GM23248 (cell line): ENCODE measurements at regions not wholly inside any gene's neighbourhood (a gene's known extent, or its start where the extent isn't known, plus 50 kb on each side); places are given as distances from the start of the nearest gene placed in this dataset.

ENCODE experiments used
- DNase-seq: peaks from one replicate; pipeline ENCODE4 v3.0.0-alpha.2; 2015
- H2AFZ ChIP-seq: fragments of 200-600 bp; sonication (generic); 2 replicates; pipeline ENCODE4 v1.6.1; 2016; ENCODE audit warnings: antibody characterized with exemption
- H3F3A ChIP-seq: fragments of 200-600 bp; sonication (generic); 2 replicates; pipeline ENCODE4 v1.6.1; 2016; ENCODE audit warnings: mild to moderate bottlenecking, antibody characterized with exemption, mixed run types; ENCODE audit not compliant: insufficient read depth
- H3K27ac ChIP-seq: fragments of 200-600 bp; sonication (generic); 2 replicates; pipeline ENCODE4 v1.5.1; 2016; ENCODE audit warnings: mild to moderate bottlenecking
- H3K27me3 ChIP-seq: fragments of 200-600 bp; sonication (generic); replicated peaks from 2 replicates; pipeline ENCODE4 v1.6.1; 2016; ENCODE audit warnings: mild to moderate bottlenecking; ENCODE audit not compliant: insufficient read depth
- H3K36me3 ChIP-seq: fragments of 200-600 bp; sonication (generic); 2 replicates; pipeline ENCODE4 v1.6.1; 2016; ENCODE audit warnings: low read depth, mild to moderate bottlenecking
- H3K4me1 ChIP-seq: fragments of 200-600 bp; sonication (generic); 2 replicates; pipeline ENCODE4 v1.6.1; 2016; ENCODE audit warnings: mild to moderate bottlenecking; ENCODE audit not compliant: insufficient read depth
- H3K4me2 ChIP-seq: fragments of 200-600 bp; sonication (generic); one replicate; pipeline ENCODE4 v1.6.1; 2016; ENCODE audit warnings: mild to moderate bottlenecking; ENCODE audit not compliant: unreplicated experiment
- H3K4me3 ChIP-seq: fragments of 200-600 bp; sonication (generic); 2 replicates; pipeline ENCODE4 v1.5.1; 2016; ENCODE audit warnings: mild to moderate bottlenecking
- H3K79me2 ChIP-seq: fragments of 200-600 bp; sonication (generic); 2 replicates; pipeline ENCODE4 v1.6.1; 2016; ENCODE audit warnings: mild to moderate bottlenecking; ENCODE audit not compliant: insufficient read depth
- H3K9ac ChIP-seq: fragments of 200-600 bp; sonication (generic); 2 replicates; pipeline ENCODE4 v1.6.1; 2016; ENCODE audit warnings: mild to moderate bottlenecking
- H3K9me2 ChIP-seq: fragments of 200-600 bp; sonication (generic); 2 replicates; pipeline ENCODE4 v1.6.1; 2016; ENCODE audit warnings: mixed run types, mild to moderate bottlenecking, moderate library complexity; ENCODE audit not compliant: insufficient read depth
- H3K9me3 ChIP-seq: fragments of 200-600 bp; sonication (generic); one replicate; pipeline ENCODE4 v1.6.1; 2017; ENCODE audit warnings: low read depth
- H4K20me1 ChIP-seq: fragments of 200-600 bp; sonication (generic); 2 replicates; pipeline ENCODE4 v1.6.0; 2016; ENCODE audit not compliant: insufficient read depth
- EZH2 ChIP-seq: fragments of 200-600 bp; sonication (generic); IDR thresholded peaks from 2 replicates; pipeline ENCODE4 v1.6.1; 2018; ENCODE audit warnings: antibody characterized with exemption, mild to moderate bottlenecking; ENCODE audit not compliant: insufficient read depth, poor library complexity, severe bottlenecking
- EZH2phosphoT487 ChIP-seq: fragments of 200-600 bp; sonication (generic); IDR thresholded peaks from 2 replicates; pipeline ENCODE4 v1.6.1; 2018; ENCODE audit warnings: antibody characterized with exemption, moderate library complexity, mild to moderate bottlenecking, low read depth; ENCODE audit not compliant: insufficient read depth
- WGBS, 2 experiments: methylation state at CpG; one replicate each; pipeline ENCODE4 v1.1.6; 2015 to 2017; ENCODE audit warnings: low lambda C conversion rate in 2 of 2, low coverage in 1 of 2; ENCODE audit errors: missing lambda C conversion rate in 2 of 2; 5-methylcytosine and 5-hydroxymethylcytosine counted together
- in situ Hi-C: fragments of 300-500 bp; cut with MboI; formaldehyde crosslinking; loops from 2 replicates; pipeline ENCODE4 v1.15.0; 2020

- H3K79me2 ChIP-seq = no peaks in the 10 kb centered on the region
- no peaks in the 10 kb centered on the region for H3K4me1 ChIP-seq
- H3K36me3 ChIP-seq = no peaks in the 10 kb centered on the region
- no peak overlapping the region for H3K4me3 ChIP-seq
- no peak overlapping the region for H3K9ac ChIP-seq
- H3K4me2 ChIP-seq = no peak overlapping the region
- TF ChIP-seq EZH2 = no peak
- TF ChIP-seq EZH2phosphoT487 = no peak
- no peaks in the 10 kb centered on the region for H3K9me2 ChIP-seq
- DNase-seq = no peak
- no peaks in the 10 kb centered on the region for H4K20me1 ChIP-seq
- in situ Hi-C loops = no loop called here
- no peaks in the 10 kb centered on the region for H3K9me3 ChIP-seq
- no peak overlapping the region for H2AFZ ChIP-seq
- WGBS, 2 experiments = 6 to 9% methylated on average over 1 of the region's 1 CpG
- no peak overlapping the region for H3K27ac ChIP-seq
- H3F3A ChIP-seq = no peaks in the 10 kb centered on the region
- H3K27me3 ChIP-seq = no peaks in the 10 kb centered on the region
Measured at GRCh38 chr14:66395300-66395699, 90.9 kb upstream of the CCDC196 start.

- H3K27me3 ChIP-seq = no peaks in the 10 kb centered on the region
- 34 to 49% methylated on average over 4 of the region's 4 CpGs for WGBS, 2 experiments
- no peaks in the 10 kb centered on the region for H3K4me1 ChIP-seq
- H3K36me3 ChIP-seq = no peaks in the 10 kb centered on the region
- H3K79me2 ChIP-seq = no peaks in the 10 kb centered on the region
- H3K4me3 ChIP-seq = no peak overlapping the region
- H3K9ac ChIP-seq = no peak overlapping the region
- H3F3A ChIP-seq = no peaks in the 10 kb centered on the region
- H2AFZ ChIP-seq = no peak overlapping the region
- H3K4me2 ChIP-seq = no peak overlapping the region
- TF ChIP-seq EZH2 (no peak), EZH2phosphoT487 (no peak)
- H4K20me1 ChIP-seq = no peaks in the 10 kb centered on the region
- no peak for DNase-seq
- H3K9me3 ChIP-seq = no peaks in the 10 kb centered on the region
- in situ Hi-C loops = no loop called here
- H3K9me2 ChIP-seq = no peaks in the 10 kb centered on the region
- no peak overlapping the region for H3K27ac ChIP-seq
Measured at GRCh38 chr14:66396164-66396563, 90.0 kb upstream of the CCDC196 start.

GRCh38 chr14:66398437-66398836, 87.7 kb upstream of the CCDC196 start:
- Histone ChIP-seq H2AFZ (no peak overlapping the region), H3K27me3 (no peaks in the 10 kb centered on the region), H3K4me2 (no peak overlapping the region), H3K4me1 (no peaks in the 10 kb centered on the region), H3K9me2 (no peaks in the 10 kb centered on the region), H3K4me3 (no peak overlapping the region), H4K20me1 (no peaks in the 10 kb centered on the region), H3F3A (no peaks in the 10 kb centered on the region), H3K9me3 (no peaks in the 10 kb centered on the region), H3K79me2 (no peaks in the 10 kb centered on the region), H3K9ac (no peak overlapping the region), H3K36me3 (no peaks in the 10 kb centered on the region), H3K27ac (no peak overlapping the region)
- WGBS, 2 experiments = 0 to 3% methylated on average over 1 of the region's 1 CpG
- no peak for DNase-seq
- no peak for TF ChIP-seq EZH2phosphoT487
- no peak for TF ChIP-seq EZH2
- in situ Hi-C loops = no loop called here

GRCh38 chr14:66401449-66402095, 84.6 kb upstream of the CCDC196 start:
- peak; percentile 14 for DNase-seq
- Histone ChIP-seq H3K4me2 (no peak overlapping the region), H3K36me3 (no peaks in the 10 kb centered on the region), H3K4me1 (no peaks in the 10 kb centered on the region), H2AFZ (no peak overlapping the region), H3K9me2 (no peaks in the 10 kb centered on the region), H3K79me2 (no peaks in the 10 kb centered on the region), H3F3A (no peaks in the 10 kb centered on the region), H3K27me3 (no peaks in the 10 kb centered on the region), H4K20me1 (no peaks in the 10 kb centered on the region), H3K9ac (no peak overlapping the region), H3K27ac (no peak overlapping the region), H3K4me3 (no peak overlapping the region), H3K9me3 (no peaks in the 10 kb centered on the region)
- WGBS, 2 experiments = 23 to 24% methylated on average over 1 of the region's 1 CpG
- in situ Hi-C loops = no loop called here
- TF ChIP-seq EZH2 (no peak), EZH2phosphoT487 (no peak)

GRCh38 chr14:66403183-66403582, 83.0 kb upstream of the CCDC196 start:
- 1 to 3% methylated on average over 5 of the region's 5 CpGs for WGBS, 2 experiments
- Histone ChIP-seq H3K9ac (no peak overlapping the region), H3K4me3 (no peak overlapping the region), H3K27ac (no peak overlapping the region), H3K4me1 (no peaks in the 10 kb centered on the region), H3F3A (no peaks in the 10 kb centered on the region), H3K9me2 (no peaks in the 10 kb centered on the region), H3K36me3 (no peaks in the 10 kb centered on the region), H2AFZ (peak overlapping the region; percentile 66; the same call in 1 of the 2 replicates), H3K79me2 (no peaks in the 10 kb centered on the region), H3K9me3 (no peaks in the 10 kb centered on the region), H4K20me1 (no peaks in the 10 kb centered on the region), H3K27me3 (no peaks in the 10 kb centered on the region), H3K4me2 (no peak overlapping the region)
- TF ChIP-seq EZH2 = no peak
- no peak for TF ChIP-seq EZH2phosphoT487
- in situ Hi-C loops = no loop called here
- peak; percentile 56 for DNase-seq
